Astrocyte (in vitro differentiated cells and primary cell): ENCODE measurements at regions not wholly inside any gene's neighbourhood (a gene's known extent, or its start where the extent isn't known, plus 50 kb on each side); places are given as distances from the start of the nearest gene placed in this dataset.

ENCODE experiments used
- DNase-seq: peaks from one replicate; pipeline ENCODE4 v3.0.0-alpha.2; 2010; ENCODE audit warnings: low read depth
- FAIRE-seq: peaks from 2 replicates; lab custom pipeline; 2011; peaks lifted over from hg19 to GRCh38; lab: Jason Lieb, UNC
- H2AFZ ChIP-seq: 2 replicates; pipeline ENCODE4 v1.6.0; 2012; ENCODE audit warnings: low read depth, low read length, inconsistent platforms
- H3K27ac ChIP-seq: 2 replicates; pipeline ENCODE4 v1.5.1; 2011; ENCODE audit warnings: low read depth, low read length, inconsistent platforms
- H3K27me3 ChIP-seq: 2 replicates; pipeline ENCODE4 v1.6.0; 2011; ENCODE audit warnings: low read length, inconsistent platforms; ENCODE audit not compliant: insufficient read depth
- H3K36me3 ChIP-seq: 2 replicates; pipeline ENCODE4 v1.5.1; 2011; ENCODE audit warnings: low read length, inconsistent platforms; ENCODE audit not compliant: insufficient read depth
- H3K4me1 ChIP-seq: 2 replicates; pipeline ENCODE4 v1.5.1; 2011; ENCODE audit warnings: low read length, inconsistent platforms; ENCODE audit not compliant: insufficient read depth
- H3K4me2 ChIP-seq: 2 replicates; pipeline ENCODE4 v1.6.0; 2012; ENCODE audit warnings: low read length, inconsistent platforms
- H3K4me3 ChIP-seq: 2 replicates; pipeline ENCODE4 v1.5.1; 2011; ENCODE audit warnings: low read depth, mild to moderate bottlenecking, low read length, inconsistent platforms; ENCODE audit not compliant: insufficient read depth
- H3K79me2 ChIP-seq: 2 replicates; pipeline ENCODE4 v1.6.0; 2012; ENCODE audit warnings: mild to moderate bottlenecking, low read length, inconsistent platforms; ENCODE audit not compliant: insufficient read depth
- H3K9ac ChIP-seq: 2 replicates; pipeline ENCODE4 v1.6.0; 2012; ENCODE audit warnings: mild to moderate bottlenecking, low read length, inconsistent platforms
- H3K9me3 ChIP-seq: 2 replicates; pipeline ENCODE4 v1.5.1; 2012; ENCODE audit warnings: low read depth, mild to moderate bottlenecking, low read length, inconsistent platforms; ENCODE audit not compliant: insufficient read depth
- H4K20me1 ChIP-seq: 2 replicates; pipeline ENCODE4 v1.6.0; 2012; ENCODE audit warnings: low read length, inconsistent platforms; ENCODE audit not compliant: insufficient read depth
- H3K27ac Mint-ChIP-seq: one replicate; pipeline ENCODE4 v1.8.0; 2021; ENCODE audit warnings: mild to moderate bottlenecking, mixed read lengths; ENCODE audit not compliant: unreplicated experiment
- H3K27me3 Mint-ChIP-seq: one replicate; pipeline ENCODE4 v1.8.0; 2021; ENCODE audit warnings: low read depth, mixed read lengths; ENCODE audit not compliant: unreplicated experiment
- H3K36me3 Mint-ChIP-seq: one replicate; pipeline ENCODE4 v1.8.0; 2021; ENCODE audit warnings: low read depth, mixed read lengths; ENCODE audit not compliant: unreplicated experiment
- H3K4me1 Mint-ChIP-seq: one replicate; pipeline ENCODE4 v1.8.0; 2021; ENCODE audit warnings: low read depth, mixed read lengths; ENCODE audit not compliant: unreplicated experiment
- H3K4me3 Mint-ChIP-seq: one replicate; pipeline ENCODE4 v1.8.0; 2021; ENCODE audit warnings: mild to moderate bottlenecking, moderate library complexity, mixed read lengths; ENCODE audit not compliant: unreplicated experiment
- H3K9me3 Mint-ChIP-seq: one replicate; pipeline ENCODE4 v1.8.0; 2021; ENCODE audit warnings: mild to moderate bottlenecking, mixed read lengths; ENCODE audit not compliant: unreplicated experiment
- EZH2 ChIP-seq: IDR thresholded peaks from 2 replicates; pipeline ENCODE4 v1.6.1; 2012; ENCODE audit warnings: mild to moderate bottlenecking, low read length, inconsistent platforms; ENCODE audit not compliant: insufficient read depth
- TF ChIP-seq, protein P1 (sequence below): IDR thresholded peaks from 2 replicates; pipeline ENCODE4 v1.5.1; 2011; ENCODE audit warnings: low read depth, mild to moderate bottlenecking, inconsistent platforms, low read length, moderate library complexity; ENCODE audit not compliant: insufficient read depth

DNA sequence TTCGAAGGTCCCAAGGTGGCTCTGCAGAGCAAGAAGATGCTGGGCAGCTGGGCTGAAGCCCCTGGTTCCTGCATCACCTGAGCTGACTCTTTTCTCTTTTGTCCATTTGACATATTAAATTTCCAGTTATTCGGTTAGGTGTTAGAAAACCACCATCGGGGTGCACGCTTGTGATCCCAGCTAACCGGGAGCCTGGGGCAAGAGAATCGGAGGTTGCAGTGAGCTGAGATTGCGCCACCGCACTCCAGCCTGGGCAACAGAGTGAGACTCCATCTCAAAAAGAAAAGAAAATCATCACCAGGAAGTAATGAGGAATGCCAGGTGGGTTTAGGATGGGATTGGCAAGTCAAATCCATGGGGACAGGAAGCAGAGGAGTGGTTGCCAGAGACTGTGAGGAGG is 76.3 kb upstream of the ZC3H12A start:
- H3K27me3 Mint-ChIP-seq: peaks cover 67% of the 10 kb centered on the region
- H3K4me1 Mint-ChIP-seq: no peaks in the 10 kb centered on the region
- H3K27ac Mint-ChIP-seq: no peak overlapping the region

DNA sequence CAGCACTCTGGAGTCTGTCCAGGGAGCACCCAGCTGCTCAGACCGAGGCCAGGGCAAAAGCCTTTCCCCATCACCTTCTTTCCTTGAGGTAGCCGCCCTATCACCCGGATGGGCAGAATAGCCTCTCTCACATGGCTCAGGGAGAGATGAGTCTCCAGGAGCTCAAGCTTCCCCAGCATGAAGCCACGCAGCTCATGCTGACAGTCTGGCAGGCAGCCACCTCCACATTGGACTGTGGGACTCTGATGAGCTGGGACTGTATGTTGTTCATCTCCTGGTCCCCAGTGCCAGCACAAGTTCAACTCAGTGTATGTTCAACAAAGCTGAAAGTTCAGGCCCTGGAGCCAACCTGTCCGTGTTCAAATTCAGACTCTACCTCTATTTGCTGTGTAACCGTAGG is 75.2 kb upstream of the ZC3H12A start:
- Histone ChIP-seq H3K36me3 (no peaks in the 10 kb centered on the region), H3K79me2 (no peaks in the 10 kb centered on the region), H3K27me3 (peaks cover 23% of the 10 kb centered on the region), H3K9ac (no peak overlapping the region), H3K4me2 (no peak overlapping the region), H3K4me3 (no peak overlapping the region), H2AFZ (no peak overlapping the region), H3K4me1 (no peaks in the 10 kb centered on the region), H4K20me1 (no peaks in the 10 kb centered on the region), H3K27ac (no peak overlapping the region), H3K9me3 (no peaks in the 10 kb centered on the region)
- Mint-ChIP-seq H3K9me3 (peaks cover 4% of the 10 kb centered on the region), H3K4me1 (no peaks in the 10 kb centered on the region), H3K36me3 (no peaks in the 10 kb centered on the region), H3K27ac (no peak overlapping the region), H3K4me3 (no peak overlapping the region), H3K27me3 (peaks cover 67% of the 10 kb centered on the region)
- FAIRE-seq (no peak), DNase-seq (no peak)
- TF ChIP-seq, protein P1, sequence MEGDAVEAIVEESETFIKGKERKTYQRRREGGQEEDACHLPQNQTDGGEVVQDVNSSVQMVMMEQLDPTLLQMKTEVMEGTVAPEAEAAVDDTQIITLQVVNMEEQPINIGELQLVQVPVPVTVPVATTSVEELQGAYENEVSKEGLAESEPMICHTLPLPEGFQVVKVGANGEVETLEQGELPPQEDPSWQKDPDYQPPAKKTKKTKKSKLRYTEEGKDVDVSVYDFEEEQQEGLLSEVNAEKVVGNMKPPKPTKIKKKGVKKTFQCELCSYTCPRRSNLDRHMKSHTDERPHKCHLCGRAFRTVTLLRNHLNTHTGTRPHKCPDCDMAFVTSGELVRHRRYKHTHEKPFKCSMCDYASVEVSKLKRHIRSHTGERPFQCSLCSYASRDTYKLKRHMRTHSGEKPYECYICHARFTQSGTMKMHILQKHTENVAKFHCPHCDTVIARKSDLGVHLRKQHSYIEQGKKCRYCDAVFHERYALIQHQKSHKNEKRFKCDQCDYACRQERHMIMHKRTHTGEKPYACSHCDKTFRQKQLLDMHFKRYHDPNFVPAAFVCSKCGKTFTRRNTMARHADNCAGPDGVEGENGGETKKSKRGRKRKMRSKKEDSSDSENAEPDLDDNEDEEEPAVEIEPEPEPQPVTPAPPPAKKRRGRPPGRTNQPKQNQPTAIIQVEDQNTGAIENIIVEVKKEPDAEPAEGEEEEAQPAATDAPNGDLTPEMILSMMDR: no peak
- no peak for TF ChIP-seq EZH2

More for the DNA sequence above, 76.3 kb upstream of the ZC3H12A start:
- Histone ChIP-seq H3K4me2 (no peak overlapping the region), H3K9ac (no peak overlapping the region), H3K36me3 (no peaks in the 10 kb centered on the region), H3K4me3 (no peak overlapping the region), H3K4me1 (no peaks in the 10 kb centered on the region), H4K20me1 (no peaks in the 10 kb centered on the region), H3K79me2 (no peaks in the 10 kb centered on the region), H3K27me3 (peaks cover 23% of the 10 kb centered on the region), H3K9me3 (no peaks in the 10 kb centered on the region), H2AFZ (no peak overlapping the region), H3K27ac (no peak overlapping the region)
- DNase-seq: no peak
- no peak overlapping the region for H3K4me3 Mint-ChIP-seq
- H3K36me3 Mint-ChIP-seq: no peaks in the 10 kb centered on the region
- FAIRE-seq: no peak
- peaks cover 4% of the 10 kb centered on the region for H3K9me3 Mint-ChIP-seq
- TF ChIP-seq, protein P1: no peak
- TF ChIP-seq EZH2: no peak

DNA sequence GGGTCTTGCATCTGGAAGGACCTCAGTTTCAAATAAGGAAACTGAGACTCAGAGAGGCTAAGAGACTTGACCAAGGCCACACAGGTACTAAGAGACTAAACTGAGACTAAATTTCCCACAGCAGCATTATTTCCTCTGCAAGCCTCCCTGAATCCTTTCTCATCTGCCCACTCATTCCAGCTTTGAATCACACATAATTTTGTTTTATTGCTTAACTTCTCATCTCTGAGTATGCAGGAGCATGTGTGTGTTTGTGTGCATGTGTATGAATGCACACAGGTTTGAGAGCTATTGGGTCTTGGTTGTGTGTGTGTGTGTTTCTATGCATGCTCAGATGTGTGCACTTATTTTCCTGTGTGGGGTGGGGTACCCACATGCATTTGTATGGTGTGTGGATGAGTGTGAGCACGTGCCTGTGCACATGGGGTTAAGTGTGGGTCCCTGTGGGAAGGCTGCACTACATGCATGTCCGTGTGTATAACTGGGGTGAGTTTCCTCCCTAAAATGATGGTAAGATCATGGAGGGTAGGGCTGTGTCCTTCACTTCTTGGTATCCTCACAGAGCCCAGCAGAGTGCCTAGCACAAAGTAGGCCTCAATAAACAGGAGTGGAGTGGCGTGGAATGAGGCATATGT is 74.4 kb upstream of the ZC3H12A start:
- H3K4me2 ChIP-seq: no peak overlapping the region
- no peak overlapping the region for H3K27ac Mint-ChIP-seq
- DNase-seq (no peak), FAIRE-seq (no peak)
- no peaks in the 10 kb centered on the region for H4K20me1 ChIP-seq
- no peaks in the 10 kb centered on the region for H3K36me3 ChIP-seq
- H3K4me3 ChIP-seq: no peak overlapping the region
- H3K4me3 Mint-ChIP-seq: no peak overlapping the region
- H3K79me2 ChIP-seq: no peaks in the 10 kb centered on the region
- H3K27ac ChIP-seq: no peak overlapping the region
- TF ChIP-seq EZH2: no peak
- TF ChIP-seq, protein P1: no peak
- H3K27me3 Mint-ChIP-seq: peaks cover 65% of the 10 kb centered on the region
- no peaks in the 10 kb centered on the region for H3K4me1 ChIP-seq
- no peak overlapping the region for H3K9ac ChIP-seq
- H3K9me3 Mint-ChIP-seq: peaks cover 4% of the 10 kb centered on the region
- H3K9me3 ChIP-seq: no peaks in the 10 kb centered on the region
- no peaks in the 10 kb centered on the region for H3K36me3 Mint-ChIP-seq
- H3K4me1 Mint-ChIP-seq: no peaks in the 10 kb centered on the region
- H2AFZ ChIP-seq: no peak overlapping the region
- H3K27me3 ChIP-seq: peaks cover 23% of the 10 kb centered on the region
